DOHH2 (cell line): ENCODE measurements at regions not wholly inside any gene's neighbourhood (a gene's known extent, or its start where the extent isn't known, plus 50 kb on each side); places are given as distances from the start of the nearest gene placed in this dataset.

ENCODE experiments used
- H3F3A ChIP-seq: fragments of 200-600 bp; sonication (generic), shearing (Covaris generic); 2 replicates; pipeline ENCODE4 v1.6.0; 2016; ENCODE audit warnings: antibody characterized with exemption, mild to moderate bottlenecking; ENCODE audit not compliant: control insufficient read depth, insufficient read depth
- H3K27ac ChIP-seq: fragments of 200-600 bp; sonication (generic); 2 replicates; pipeline ENCODE4 v1.5.1; 2014; ENCODE audit warnings: low read depth, mild to moderate bottlenecking, low read length, moderate library complexity
- H3K27me3 ChIP-seq: fragments of 200-600 bp; sonication (generic); 2 replicates; pipeline ENCODE4 v1.6.1; 2014; ENCODE audit warnings: mild to moderate bottlenecking, low read length, mixed read lengths; ENCODE audit not compliant: control insufficient read depth
- H3K36me3 ChIP-seq: fragments of 200-600 bp; sonication (generic); 2 replicates; pipeline ENCODE4 v1.6.1; 2014; ENCODE audit warnings: mild to moderate bottlenecking, low read length, moderate library complexity, mixed read lengths; ENCODE audit not compliant: control insufficient read depth
- H3K4me1 ChIP-seq: fragments of 200-600 bp; sonication (generic); 2 replicates; pipeline ENCODE4 v1.6.1; 2014; ENCODE audit warnings: mild to moderate bottlenecking, low read length, mixed read lengths; ENCODE audit not compliant: control insufficient read depth
- H3K4me2 ChIP-seq: fragments of 200-600 bp; sonication (generic); 2 replicates; pipeline ENCODE4 v1.6.0; 2014; ENCODE audit warnings: mild to moderate bottlenecking, low read length, moderate library complexity
- H3K4me3 ChIP-seq: fragments of 200-600 bp; sonication (generic); 2 replicates; pipeline ENCODE4 v1.5.1; 2014; ENCODE audit warnings: mild to moderate bottlenecking, low read length, mixed read lengths
- H3K79me2 ChIP-seq: fragments of 200-600 bp; sonication (generic); 2 replicates; pipeline ENCODE4 v1.6.1; 2014; ENCODE audit warnings: mild to moderate bottlenecking, low read length, mixed read lengths; ENCODE audit not compliant: control insufficient read depth
- H3K9me2 ChIP-seq: fragments of 200-600 bp; sonication (generic); replicated peaks from 2 replicates; pipeline ENCODE4 v1.6.1; 2014; ENCODE audit warnings: mild to moderate bottlenecking, low read length, mixed read lengths; ENCODE audit not compliant: control insufficient read depth
- H3K9me3 ChIP-seq: fragments of 200-600 bp; sonication (generic); 2 replicates; pipeline ENCODE4 v1.6.1; 2014; ENCODE audit warnings: antibody characterized with exemption, low read length, mixed read lengths; ENCODE audit not compliant: control insufficient read depth, insufficient read depth
- H4K20me1 ChIP-seq: fragments of 200-600 bp; sonication (generic); 2 replicates; pipeline ENCODE4 v1.6.0; 2014; ENCODE audit warnings: low read depth, mild to moderate bottlenecking, antibody characterized with exemption, low read length, moderate library complexity; ENCODE audit not compliant: control insufficient read depth, insufficient read depth
- CTCF ChIP-seq: fragments of 200-600 bp; sonication (generic); IDR thresholded peaks from one replicate; pipeline ENCODE4 v1.5.1; 2014; ENCODE audit warnings: antibody characterized with exemption, mild to moderate bottlenecking, low read depth, low read length; ENCODE audit not compliant: poor library complexity, severe bottlenecking
- EZH2phosphoT487 ChIP-seq: fragments of 200-600 bp; sonication (generic); IDR thresholded peaks from 2 replicates; pipeline ENCODE4 v1.6.1; 2017; ENCODE audit warnings: borderline replicate concordance, mild to moderate bottlenecking, antibody characterized with exemption, low read length, moderate library complexity, mixed read lengths

GRCh38 chr16:51949282-51949681 lies 597.7 kb downstream of the TOX3 start:
- no peaks in the 10 kb centered on the region for H3K4me1 ChIP-seq
- no peak overlapping the region for H3K27ac ChIP-seq
- no peaks in the 10 kb centered on the region for H3F3A ChIP-seq
- no peak overlapping the region for H3K4me2 ChIP-seq
- no peaks in the 10 kb centered on the region for H3K27me3 ChIP-seq
- no peaks in the 10 kb centered on the region for H4K20me1 ChIP-seq
- H3K79me2 ChIP-seq = no peaks in the 10 kb centered on the region
- no peaks in the 10 kb centered on the region for H3K9me3 ChIP-seq
- TF ChIP-seq EZH2phosphoT487 (no peak), CTCF (no peak)
- H3K9me2 ChIP-seq = no peaks in the 10 kb centered on the region
- H3K4me3 ChIP-seq = no peak overlapping the region
- H3K36me3 ChIP-seq = no peaks in the 10 kb centered on the region

GRCh38 chr16:51941412-51941811 lies 605.5 kb downstream of the TOX3 start:
- Histone ChIP-seq H3F3A (no peaks in the 10 kb centered on the region), H3K27me3 (no peaks in the 10 kb centered on the region), H3K4me2 (no peak overlapping the region), H3K4me3 (no peak overlapping the region), H3K79me2 (no peaks in the 10 kb centered on the region), H3K9me2 (no peaks in the 10 kb centered on the region), H3K9me3 (no peaks in the 10 kb centered on the region), H3K27ac (no peak overlapping the region), H4K20me1 (no peaks in the 10 kb centered on the region), H3K36me3 (no peaks in the 10 kb centered on the region), H3K4me1 (no peaks in the 10 kb centered on the region)
- TF ChIP-seq CTCF (no peak), EZH2phosphoT487 (no peak)

GRCh38 chr16:51940183-51940582 lies 606.8 kb downstream of the TOX3 start:
- Histone ChIP-seq H3K36me3 (no peaks in the 10 kb centered on the region), H3K27ac (no peak overlapping the region), H3K9me2 (no peaks in the 10 kb centered on the region), H3K4me2 (no peak overlapping the region), H3K4me3 (no peak overlapping the region), H3K9me3 (no peaks in the 10 kb centered on the region), H3K4me1 (no peaks in the 10 kb centered on the region), H3F3A (no peaks in the 10 kb centered on the region), H4K20me1 (no peaks in the 10 kb centered on the region), H3K27me3 (no peaks in the 10 kb centered on the region), H3K79me2 (no peaks in the 10 kb centered on the region)
- TF ChIP-seq CTCF (no peak), EZH2phosphoT487 (no peak)
